AG09319 (cell line): ENCODE measurements at regions not wholly inside any gene's neighbourhood (a gene's known extent, or its start where the extent isn't known, plus 50 kb on each side); places are given as distances from the start of the nearest gene placed in this dataset.

ENCODE experiments used
- DNase-seq: peaks from one replicate; pipeline ENCODE4 v3.0.0-alpha.2; 2010; ENCODE audit warnings: low read depth; ENCODE audit errors: extremely low read depth
- TF ChIP-seq, protein P1 (sequence below): IDR thresholded peaks from 2 replicates; pipeline ENCODE4 v1.5.1; 2011; ENCODE audit warnings: low read depth, mild to moderate bottlenecking, inconsistent platforms, low read length, moderate library complexity

DNA sequence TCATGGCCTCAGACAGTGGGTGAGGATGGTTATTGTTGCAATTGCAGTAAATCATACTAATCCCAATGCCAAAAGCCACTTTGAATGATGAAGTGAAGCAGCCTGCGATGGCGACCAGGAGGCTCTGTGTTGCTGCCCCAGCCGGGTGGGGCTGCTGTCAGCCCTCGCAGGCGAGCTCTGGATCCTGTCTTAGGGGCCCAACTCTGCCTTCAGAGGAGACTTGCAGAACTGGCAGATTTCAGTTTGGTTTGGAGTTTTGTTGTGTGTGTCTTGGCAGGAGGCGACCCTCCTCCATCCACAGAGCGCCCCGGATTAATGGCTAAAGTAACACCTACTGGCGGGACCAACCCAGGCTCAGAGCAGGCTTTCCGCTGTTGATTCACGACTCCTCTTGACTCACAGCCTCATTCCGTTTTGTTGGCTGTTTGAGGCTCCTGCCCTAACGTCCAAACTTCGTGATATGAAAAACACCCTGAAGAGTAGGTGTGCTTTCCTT, 67.9 kb upstream of the BMPER start:
- DNase-seq: no peak
- TF ChIP-seq, protein P1, sequence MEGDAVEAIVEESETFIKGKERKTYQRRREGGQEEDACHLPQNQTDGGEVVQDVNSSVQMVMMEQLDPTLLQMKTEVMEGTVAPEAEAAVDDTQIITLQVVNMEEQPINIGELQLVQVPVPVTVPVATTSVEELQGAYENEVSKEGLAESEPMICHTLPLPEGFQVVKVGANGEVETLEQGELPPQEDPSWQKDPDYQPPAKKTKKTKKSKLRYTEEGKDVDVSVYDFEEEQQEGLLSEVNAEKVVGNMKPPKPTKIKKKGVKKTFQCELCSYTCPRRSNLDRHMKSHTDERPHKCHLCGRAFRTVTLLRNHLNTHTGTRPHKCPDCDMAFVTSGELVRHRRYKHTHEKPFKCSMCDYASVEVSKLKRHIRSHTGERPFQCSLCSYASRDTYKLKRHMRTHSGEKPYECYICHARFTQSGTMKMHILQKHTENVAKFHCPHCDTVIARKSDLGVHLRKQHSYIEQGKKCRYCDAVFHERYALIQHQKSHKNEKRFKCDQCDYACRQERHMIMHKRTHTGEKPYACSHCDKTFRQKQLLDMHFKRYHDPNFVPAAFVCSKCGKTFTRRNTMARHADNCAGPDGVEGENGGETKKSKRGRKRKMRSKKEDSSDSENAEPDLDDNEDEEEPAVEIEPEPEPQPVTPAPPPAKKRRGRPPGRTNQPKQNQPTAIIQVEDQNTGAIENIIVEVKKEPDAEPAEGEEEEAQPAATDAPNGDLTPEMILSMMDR: no peak

DNA sequence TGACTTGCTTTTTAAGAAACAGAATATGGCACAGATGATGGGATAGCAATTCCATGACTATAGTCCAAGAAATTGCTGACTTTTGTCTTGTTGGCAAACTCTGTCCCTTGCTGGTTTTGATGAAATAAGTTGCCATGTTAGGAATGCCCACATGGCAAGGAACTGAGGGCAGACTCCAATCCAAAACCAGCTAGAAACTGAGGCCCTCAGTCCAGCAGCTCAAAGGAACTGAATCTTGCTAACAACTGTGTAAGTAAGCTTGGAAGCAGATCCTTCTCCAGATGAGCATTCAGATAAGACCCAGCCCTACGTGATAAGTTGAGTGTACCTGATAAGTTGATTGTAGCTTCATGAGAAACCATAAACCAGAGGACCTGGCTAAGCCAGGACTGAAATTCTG, 64.3 kb upstream of the BMPER start:
- TF ChIP-seq, protein P1: no peak

DNA sequence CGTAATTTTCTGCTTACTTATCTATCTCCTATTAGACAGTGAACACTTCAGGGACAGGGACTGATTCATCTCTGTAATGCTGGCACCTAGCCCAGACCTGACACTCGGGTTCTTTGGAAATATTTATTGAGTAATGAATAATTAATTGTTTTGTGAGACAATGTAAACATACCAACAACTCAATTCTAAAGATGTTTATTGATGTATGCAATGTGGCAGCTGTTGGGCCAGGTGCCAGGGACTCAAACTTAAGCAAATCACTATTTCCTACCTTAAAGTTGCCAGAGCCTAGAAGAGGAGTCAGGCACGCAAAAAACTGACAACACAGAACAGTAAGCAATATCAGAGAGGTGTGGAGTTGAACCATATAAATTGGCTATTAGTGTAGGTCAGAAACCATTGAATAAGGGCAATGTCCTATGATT, 63.6 kb upstream of the BMPER start:
- TF ChIP-seq, protein P1: no peak
- DNase-seq: no peak

More for the DNA sequence above, 64.3 kb upstream of the BMPER start:
- DNase-seq: no peak

DNA sequence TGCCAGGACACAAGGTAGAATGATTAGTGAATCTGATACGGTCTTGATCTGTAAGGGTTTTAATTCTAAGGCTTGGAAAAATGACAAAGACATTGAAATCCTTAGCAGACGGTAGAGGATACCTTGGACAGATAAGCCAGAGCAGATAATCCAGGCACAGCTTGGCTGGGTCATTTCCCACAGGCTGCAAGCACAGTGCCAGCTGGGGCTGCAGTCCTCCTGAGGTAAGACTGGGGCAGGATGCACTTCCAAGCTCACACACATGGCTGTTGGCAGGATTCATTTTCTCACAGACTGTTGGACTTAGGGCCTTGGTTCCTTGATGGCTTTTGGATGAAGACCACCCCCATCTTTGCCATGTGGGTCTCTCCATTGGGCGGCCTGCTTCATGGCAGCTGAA, 63.2 kb upstream of the BMPER start:
- TF ChIP-seq, protein P1: no peak
- DNase-seq: no peak

DNA sequence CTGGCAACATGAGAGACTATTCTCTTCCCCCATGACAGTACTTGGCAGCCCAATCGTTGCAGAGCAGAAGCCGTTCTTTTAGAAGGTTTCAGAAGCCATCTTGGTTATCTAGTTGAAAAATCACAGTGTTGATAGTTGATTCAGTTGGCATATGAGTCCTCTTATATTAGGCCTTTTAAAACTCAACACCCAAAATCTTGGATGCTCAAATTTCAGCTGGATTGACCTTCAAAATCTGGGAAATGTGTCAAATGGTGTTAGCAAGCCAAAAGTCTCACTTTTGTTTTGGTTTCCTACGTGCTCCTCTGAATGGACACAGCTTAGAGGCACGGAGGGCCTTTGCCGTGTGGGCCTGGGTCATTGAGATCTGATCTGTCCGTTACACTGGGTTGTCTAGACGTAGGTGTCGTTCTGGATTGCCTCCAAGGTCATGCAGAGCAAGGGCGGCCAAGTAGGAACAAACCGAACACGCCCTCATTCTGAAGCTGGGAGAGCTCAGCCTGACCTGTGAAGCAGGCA, 59.3 kb upstream of the BMPER start:
- DNase-seq: no peak
- TF ChIP-seq, protein P1: no peak

DNA sequence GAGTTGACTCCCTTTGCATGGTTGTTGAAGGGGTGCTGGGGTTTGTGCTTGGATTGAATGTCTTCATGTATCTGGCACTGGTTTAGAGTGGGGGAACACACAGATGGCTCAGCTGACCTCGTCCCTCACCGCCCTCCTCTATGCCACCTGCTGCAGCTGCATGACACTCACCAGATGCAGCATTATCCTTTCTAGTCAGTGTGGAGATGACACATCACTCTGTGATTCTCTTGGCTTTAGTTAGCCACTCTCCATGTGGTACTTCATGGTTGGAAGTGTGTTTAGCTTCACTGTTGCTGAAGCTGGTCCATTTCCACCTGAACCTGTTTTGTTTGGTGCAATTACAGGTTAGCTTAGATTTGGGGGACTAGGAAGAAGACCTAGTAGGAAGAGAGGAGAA, 56.3 kb upstream of the BMPER start:
- TF ChIP-seq, protein P1: no peak
- no peak for DNase-seq

DNA sequence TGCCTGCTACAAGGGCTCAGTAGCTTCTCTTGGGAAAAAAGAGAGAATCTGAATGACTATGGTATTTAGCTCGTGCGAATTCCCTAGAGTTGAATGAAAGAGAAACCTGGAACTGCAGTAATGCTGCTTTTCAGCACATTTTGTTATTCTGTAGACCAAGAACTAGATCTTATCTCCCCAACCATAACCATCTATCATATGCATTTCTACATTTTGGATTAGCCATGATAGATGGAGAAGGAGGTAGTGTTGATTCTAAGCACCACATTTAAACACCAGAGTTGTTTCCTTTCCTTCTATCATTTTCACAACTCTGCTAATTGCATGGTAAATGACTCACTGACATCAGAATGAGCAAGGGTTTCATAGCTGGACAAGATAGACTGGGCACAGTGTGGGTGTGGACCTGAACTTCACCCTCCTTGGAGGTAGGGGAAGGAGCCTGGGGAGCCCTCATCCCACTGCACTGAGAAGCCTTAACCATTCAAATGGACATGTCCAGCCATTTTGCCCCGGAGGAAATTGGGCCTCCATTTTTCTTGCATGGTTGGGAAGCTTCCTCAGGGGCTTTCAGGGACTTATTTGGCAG, 55.3 kb upstream of the BMPER start:
- no peak for DNase-seq
- TF ChIP-seq, protein P1: no peak
